CD4-positive, alpha-beta T cell treated with Interleukin-6 at 100 ng/mL for 8 hours (primary cell): ENCODE measurements at regions not wholly inside any gene's neighbourhood (a gene's known extent, or its start where the extent isn't known, plus 50 kb on each side); places are given as distances from the start of the nearest gene placed in this dataset.

Experiments used
- DNase-seq: peaks from one replicate; pipeline ENCODE4 v3.0.0-alpha.2; 2020; ENCODE audit warnings: mixed read lengths, low spot score

DNA sequence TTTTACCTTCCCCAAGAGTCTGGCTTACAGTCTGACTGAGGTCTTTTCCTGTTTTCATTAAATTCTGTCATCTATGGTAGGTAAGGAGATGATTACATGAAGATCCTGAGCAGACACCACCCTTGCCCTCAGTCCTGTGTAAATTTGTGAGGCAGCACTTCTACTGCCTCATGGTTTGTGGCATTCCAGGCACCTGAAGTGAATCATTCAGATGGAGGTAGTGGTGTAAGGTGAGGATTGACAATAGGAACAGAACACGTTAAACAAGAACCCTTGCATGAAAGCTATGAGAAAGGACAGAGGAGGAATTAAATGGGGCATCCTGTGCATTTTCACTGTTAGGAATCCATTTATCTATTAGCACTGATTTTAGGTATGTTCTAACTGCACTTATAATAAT is 618.6 kb downstream of the TLL1 start:
- DNase-seq, result no peak

DNA sequence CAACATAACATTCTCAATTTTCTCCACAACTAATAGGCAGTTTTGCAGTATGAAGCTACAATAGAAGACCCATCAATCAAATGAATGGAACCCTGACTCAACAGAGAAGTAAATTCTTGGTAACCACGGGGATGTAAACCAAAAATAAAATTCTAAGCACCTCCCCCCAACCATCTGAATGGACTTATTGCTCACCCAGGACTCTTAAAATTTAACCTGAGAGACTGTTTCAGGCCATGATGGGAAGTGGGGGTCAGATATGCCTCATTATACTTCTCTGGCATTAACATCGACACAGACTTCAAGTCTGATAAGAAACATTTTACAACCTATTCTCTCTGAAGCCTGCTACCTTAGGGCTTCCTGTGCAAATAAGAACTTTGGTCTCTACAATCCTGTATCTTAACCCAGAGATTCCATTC is 620.9 kb downstream of the TLL1 start:
- no peak for DNase-seq

DNA sequence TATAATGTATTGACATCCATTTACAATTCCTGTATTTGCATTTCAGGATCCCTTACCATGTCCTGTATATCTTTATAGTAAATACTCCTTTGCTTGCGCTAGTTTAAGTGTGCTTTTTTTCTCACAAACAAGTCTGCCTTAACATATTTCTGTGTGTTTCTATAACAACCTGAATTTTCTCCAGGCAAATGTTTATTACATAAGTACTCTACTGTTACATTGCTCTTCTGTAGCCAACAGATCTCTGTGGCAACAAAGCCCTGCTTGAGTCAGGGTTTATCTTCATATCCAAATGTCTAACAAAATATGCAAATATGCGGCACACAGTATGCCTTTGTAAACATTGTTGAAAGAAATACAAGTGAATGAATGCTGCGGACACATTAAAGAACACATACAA is 625.5 kb downstream of the TLL1 start:
- DNase-seq, result no peak

DNA sequence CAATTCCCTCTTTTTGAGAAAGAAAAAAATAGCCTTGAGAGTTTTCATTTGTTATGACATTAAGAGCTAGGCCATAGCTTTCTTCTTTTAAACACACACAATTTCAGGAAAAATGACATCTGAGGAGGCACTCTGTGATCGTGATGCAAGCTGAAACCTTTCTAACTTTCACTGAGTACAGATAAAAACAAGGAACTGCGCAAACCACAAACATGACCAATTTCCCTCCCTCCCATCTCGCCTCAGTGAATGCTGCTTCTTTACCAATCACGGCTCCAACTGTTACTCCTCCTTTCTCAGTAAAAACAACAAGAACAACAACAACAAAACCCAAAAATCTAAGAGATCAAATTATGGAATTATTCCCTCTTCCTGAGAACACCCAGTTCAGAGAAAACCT is 626.8 kb downstream of the TLL1 start:
- DNase-seq, result no peak

DNA sequence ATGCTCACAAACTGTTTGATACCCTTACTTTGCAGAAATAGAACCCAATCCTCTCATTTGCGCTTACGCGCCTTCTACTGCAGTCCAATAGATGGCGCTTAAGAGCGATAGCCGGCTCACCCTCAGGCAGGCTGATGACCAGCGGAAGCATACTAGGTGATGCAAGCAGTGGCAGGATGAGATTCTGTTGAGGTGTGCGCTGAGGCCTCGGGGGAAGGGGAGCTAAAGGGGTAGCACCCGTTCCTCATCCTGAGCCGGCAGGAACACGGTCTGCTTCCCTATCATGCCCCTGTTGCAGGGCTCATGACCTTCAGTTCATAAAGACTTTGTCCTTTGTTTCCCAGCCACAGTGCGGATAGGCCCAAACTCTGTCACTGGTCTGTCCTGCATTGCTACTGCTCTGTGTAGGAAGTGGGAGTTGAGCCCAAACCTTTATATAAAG is 628.9 kb downstream of the TLL1 start:
- no peak for DNase-seq

DNA sequence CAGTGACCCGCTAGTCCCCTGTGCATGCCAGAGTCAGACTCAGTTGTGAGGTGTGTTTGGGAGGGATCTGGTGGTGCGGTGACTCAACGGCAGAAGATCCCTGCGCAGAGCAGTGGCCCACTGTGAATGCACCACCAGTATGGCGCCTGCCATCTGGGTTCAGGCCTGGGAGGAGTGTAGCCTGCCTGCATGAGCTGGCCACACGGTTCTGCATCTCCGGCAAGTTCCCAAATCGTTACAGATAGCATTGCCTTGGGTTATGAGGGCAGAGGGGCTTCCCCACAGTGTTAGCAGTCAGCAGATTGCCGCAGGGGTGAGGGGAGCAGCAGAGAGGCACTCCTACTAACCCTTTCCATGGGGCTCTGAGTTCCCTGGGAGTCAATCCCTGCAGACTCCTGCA is 629.6 kb downstream of the TLL1 start:
- DNase-seq, result no peak

GRCh38 chr4:166506051-166506450 is 633.0 kb downstream of the TLL1 start:
- no peak for DNase-seq

DNA sequence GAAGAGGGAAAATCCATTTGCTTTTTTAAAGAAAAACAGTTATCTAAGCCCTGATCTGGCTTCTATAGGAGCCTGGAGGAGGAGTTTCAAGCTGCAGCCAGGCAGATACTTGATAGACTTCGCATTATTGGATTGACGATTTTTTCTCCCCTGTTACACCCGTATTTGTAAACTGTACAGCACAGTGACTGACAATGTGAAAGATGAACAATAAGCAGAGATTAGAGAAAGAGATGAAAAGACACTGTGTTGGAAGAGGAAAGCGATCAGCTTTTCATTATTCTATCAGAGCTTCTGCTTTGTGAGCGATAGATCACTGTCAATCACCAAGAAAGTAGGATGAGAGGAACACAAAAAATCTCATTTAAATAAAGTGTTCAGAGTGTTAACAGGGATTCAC is 639.2 kb downstream of the TLL1 start:
- DNase-seq, result no peak

- DNase-seq, result no peak
These were observed 645.3 kb downstream of the TLL1 start for GRCh38 chr4:166518315-166518714.

- DNase-seq, result no peak
These were observed 645.7 kb downstream of the TLL1 start for GRCh38 chr4:166518776-166519175.

GRCh38 chr4:166519774-166520173 is 646.7 kb downstream of the TLL1 start:
- no peak for DNase-seq

- no peak for DNase-seq
These were observed 654.5 kb downstream of the TLL1 start for GRCh38 chr4:166527500-166527899.

GRCh38 chr4:166531703-166532102 is 658.7 kb downstream of the TLL1 start:
- DNase-seq, result no peak

GRCh38 chr4:166535865-166536264 is 662.8 kb downstream of the TLL1 start:
- DNase-seq, result no peak

DNA sequence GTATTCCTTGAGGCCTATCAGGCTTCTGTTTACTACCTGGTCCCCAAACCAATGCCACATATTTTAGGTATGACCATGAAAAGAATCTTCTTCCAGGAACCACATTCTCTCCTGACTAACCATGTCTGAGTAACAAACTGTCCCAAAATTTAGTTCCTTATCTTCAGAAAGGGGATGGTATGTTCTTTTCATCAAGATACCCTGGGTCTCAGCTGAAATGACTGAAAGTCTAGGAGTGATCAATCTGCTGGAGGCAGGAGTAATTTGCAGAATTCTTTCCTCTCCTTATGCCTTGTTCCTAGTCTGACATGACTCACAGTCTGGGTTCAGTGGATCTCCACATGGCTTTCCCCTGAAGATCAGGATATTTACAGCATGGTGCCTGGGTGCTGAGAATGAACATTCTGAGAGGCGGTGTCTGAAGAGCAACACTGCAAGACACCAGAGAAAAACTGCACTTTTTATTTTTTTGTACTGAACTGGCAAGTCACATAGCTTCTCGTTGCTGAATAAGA is 665.5 kb downstream of the TLL1 start:
- no peak for DNase-seq

- DNase-seq, result no peak
These were observed 673.0 kb downstream of the TLL1 start for GRCh38 chr4:166546009-166546408.

DNA sequence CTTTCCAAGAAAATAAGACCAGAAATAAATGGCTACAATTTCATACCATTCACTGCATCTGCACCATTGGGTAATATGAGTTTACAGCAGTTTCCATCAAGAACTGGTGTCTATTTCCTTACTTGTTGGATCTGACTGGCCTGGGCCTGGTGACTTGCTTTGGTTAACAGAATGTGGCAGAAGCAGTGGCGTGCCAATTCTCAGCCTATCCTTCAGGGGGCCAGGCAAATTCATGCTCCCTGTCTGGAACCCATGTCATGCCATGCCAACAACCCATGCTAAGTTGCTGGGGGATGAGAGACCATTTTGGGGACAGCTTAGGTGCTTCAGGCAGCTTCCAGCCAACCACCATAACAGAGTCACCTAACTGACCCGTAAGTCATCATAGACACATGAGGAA is 656.7 kb downstream of the SPOCK3 start:
- DNase-seq, result no peak

DNA sequence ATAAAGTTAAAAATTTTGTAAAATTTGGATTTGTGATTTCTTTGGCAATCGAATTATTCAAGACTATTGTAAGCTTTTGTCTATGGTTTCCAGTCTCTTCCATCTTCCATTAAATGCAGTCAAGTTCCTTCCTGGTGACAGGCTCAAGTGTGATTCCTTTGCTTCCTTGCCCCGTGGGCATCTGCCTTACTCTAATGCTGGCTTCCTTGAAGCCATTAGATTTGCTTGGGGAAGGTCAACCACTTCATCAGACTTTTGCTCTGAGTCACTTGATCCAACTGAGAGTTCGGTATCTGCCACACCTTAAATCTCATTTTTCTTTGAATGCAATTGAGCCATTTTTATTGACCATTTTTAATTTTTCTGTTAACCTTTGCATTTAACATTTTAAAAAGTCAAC is 648.8 kb downstream of the SPOCK3 start:
- no peak for DNase-seq

GRCh38 chr4:166594326-166594946 is 639.9 kb downstream of the SPOCK3 start:
- DNase-seq, result no peak

- DNase-seq, result no peak
These were observed 634.0 kb downstream of the SPOCK3 start for GRCh38 chr4:166600264-166600663.

DNA sequence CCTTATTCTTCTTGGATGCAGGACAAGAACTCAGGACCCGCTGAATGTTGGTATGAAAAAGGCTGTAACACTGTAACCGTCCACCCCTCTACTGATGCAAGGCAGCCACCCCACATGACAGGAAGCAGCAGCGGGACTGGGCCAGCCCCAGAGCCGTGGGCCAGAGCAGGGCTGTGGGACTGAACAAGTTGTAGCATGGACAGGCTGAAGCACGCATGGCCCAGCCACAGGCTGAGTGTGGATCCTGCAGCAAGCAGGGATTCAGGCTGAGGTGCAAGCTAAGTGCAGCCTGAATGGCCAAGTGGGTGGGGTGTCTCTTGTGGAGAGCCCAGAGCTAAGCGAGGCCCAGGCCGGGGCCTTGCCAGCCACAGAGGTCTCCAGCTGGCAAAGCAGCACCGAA is 632.2 kb downstream of the SPOCK3 start:
- no peak for DNase-seq

DNA sequence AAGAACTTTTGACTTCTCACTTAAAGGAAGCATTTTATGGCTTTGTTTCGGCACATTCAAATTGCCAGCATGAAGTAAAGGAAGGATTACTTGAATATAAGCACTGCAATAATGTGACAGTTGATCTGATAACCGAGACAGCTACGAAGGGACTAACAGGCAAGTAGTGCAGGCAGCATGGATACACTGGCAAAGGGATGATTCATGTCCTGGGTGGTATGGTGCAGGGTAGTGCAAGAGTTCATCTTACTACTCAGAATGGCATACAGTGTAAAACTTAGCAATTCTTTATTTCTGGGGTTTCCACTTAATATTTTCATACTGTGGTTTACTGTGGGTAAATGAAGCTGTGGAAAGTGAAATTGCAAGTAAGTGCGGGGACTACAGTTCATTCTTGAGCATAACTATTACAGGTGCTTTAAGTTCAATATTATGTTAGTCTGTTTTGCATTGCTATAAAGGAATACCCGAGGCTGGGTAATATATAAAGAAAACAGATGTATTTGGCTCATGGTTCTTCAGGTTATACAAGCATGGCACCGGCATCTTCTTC is 611.8 kb downstream of the SPOCK3 start:
- no peak for DNase-seq

DNA sequence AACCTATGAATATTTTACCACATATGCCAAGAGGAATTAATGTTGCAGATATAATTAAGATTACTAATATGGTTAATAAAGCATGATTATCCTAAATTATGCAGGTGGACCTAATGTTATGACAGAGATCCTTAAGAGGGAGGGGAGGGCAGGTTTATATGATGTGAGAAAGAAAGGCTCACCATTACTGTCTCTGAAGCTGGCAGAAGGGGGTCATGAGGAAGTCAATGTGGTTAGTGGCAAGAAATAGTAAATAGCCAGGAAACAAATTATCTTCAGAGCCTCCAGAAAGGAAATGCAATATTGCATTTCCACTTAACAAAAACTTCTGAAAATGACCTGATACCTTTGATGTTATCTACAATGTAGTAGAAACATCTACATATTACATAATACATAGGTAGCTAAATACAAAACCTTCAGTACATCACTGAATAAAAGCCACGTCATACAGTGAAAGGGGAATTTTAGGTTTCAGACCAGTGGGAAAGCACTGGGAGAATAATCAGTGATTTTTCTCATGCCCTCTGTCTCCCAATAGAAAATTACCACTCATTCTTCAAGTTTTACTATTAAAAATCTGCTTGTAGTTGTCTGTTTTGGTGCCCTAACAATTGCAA is 609.2 kb downstream of the SPOCK3 start:
- no peak for DNase-seq

GRCh38 chr4:166628454-166628853 is 605.8 kb downstream of the SPOCK3 start:
- DNase-seq, result no peak
